ENCODE measurements at regions not wholly inside any gene's neighbourhood (a gene's known extent, or its start where the extent isn't known, plus 50 kb on each side); places are given as distances from the start of the nearest gene placed in this dataset.
"Not testable (repeated sequence)": the region's sequence is repeated elsewhere in the genome, so short reads cannot be mapped to it uniquely, and the experiment has no call there.

GRCh38 chr17:33922971-33923370, 332.1 kb upstream of the CCL2 start:
- Mint-ChIP-seq H3K27ac (no peak overlapping the region), H3K27me3 (peaks cover 22% of the 10 kb centered on the region), H3K4me3 (no peak overlapping the region), H3K9me3 (no peaks in the 10 kb centered on the region), H3K4me1 (ENCODE audit: low read depth) (no peaks in the 10 kb centered on the region), H3K36me3 (ENCODE audit: low read depth) (no peaks in the 10 kb centered on the region)
- DNase-seq, result no peak

GRCh38 chr17:33924104-33924503, 331.0 kb upstream of the CCL2 start:
- no peak for DNase-seq
- no peak overlapping the region for H3K4me3 Mint-ChIP-seq
- no peak overlapping the region for H3K27ac Mint-ChIP-seq
- H3K36me3 Mint-ChIP-seq (ENCODE audit: low read depth), result no peaks in the 10 kb centered on the region
- H3K27me3 Mint-ChIP-seq, result peaks cover 27% of the 10 kb centered on the region
- no peaks in the 10 kb centered on the region for H3K4me1 Mint-ChIP-seq (ENCODE audit: low read depth)
- no peaks in the 10 kb centered on the region for H3K9me3 Mint-ChIP-seq

- Mint-ChIP-seq H3K4me1 (ENCODE audit: low read depth) (no peaks in the 10 kb centered on the region), H3K4me3 (no peak overlapping the region), H3K27me3 (peaks cover 29% of the 10 kb centered on the region), H3K36me3 (ENCODE audit: low read depth) (no peaks in the 10 kb centered on the region), H3K27ac (no peak overlapping the region), H3K9me3 (no peaks in the 10 kb centered on the region)
- DNase-seq, result no peak
Observed at GRCh38 chr17:33925649-33926048, 329.4 kb upstream of the CCL2 start.

GRCh38 chr17:33927732-33928133, 327.4 kb upstream of the CCL2 start:
- Mint-ChIP-seq H3K4me1 (ENCODE audit: low read depth) (no peaks in the 10 kb centered on the region), H3K27ac (no peak overlapping the region), H3K9me3 (no peaks in the 10 kb centered on the region), H3K4me3 (no peak overlapping the region), H3K27me3 (peaks cover 20% of the 10 kb centered on the region), H3K36me3 (ENCODE audit: low read depth) (no peaks in the 10 kb centered on the region)
- DNase-seq, result no peak

- H3K27me3 Mint-ChIP-seq, result peaks cover 19% of the 10 kb centered on the region
- no peak for DNase-seq
Observed at GRCh38 chr17:33929181-33929724, 325.8 kb upstream of the CCL2 start.

GRCh38 chr17:33931148-33931814, 323.8 kb upstream of the CCL2 start:
- H3K27me3 Mint-ChIP-seq, result peaks cover 16% of the 10 kb centered on the region
- not testable (repeated sequence) for DNase-seq

More at GRCh38 chr17:33929181-33929724, 325.8 kb upstream of the CCL2 start:
- no peaks in the 10 kb centered on the region for H3K9me3 Mint-ChIP-seq
- H3K36me3 Mint-ChIP-seq (ENCODE audit: low read depth), result no peaks in the 10 kb centered on the region
- no peak overlapping the region for H3K4me3 Mint-ChIP-seq
- no peaks in the 10 kb centered on the region for H3K4me1 Mint-ChIP-seq (ENCODE audit: low read depth)
- no peak overlapping the region for H3K27ac Mint-ChIP-seq

GRCh38 chr17:33932996-33933395, 322.1 kb upstream of the CCL2 start:
- no peaks in the 10 kb centered on the region for H3K4me1 Mint-ChIP-seq (ENCODE audit: low read depth)
- no peaks in the 10 kb centered on the region for H3K36me3 Mint-ChIP-seq (ENCODE audit: low read depth)
- no peaks in the 10 kb centered on the region for H3K9me3 Mint-ChIP-seq
- no peak for DNase-seq
- no peak overlapping the region for H3K27ac Mint-ChIP-seq
- H3K27me3 Mint-ChIP-seq, result peaks cover 11% of the 10 kb centered on the region
- no peak overlapping the region for H3K4me3 Mint-ChIP-seq

More at GRCh38 chr17:33931148-33931814, 323.8 kb upstream of the CCL2 start:
- H3K4me1 Mint-ChIP-seq (ENCODE audit: low read depth); H3K9me3 Mint-ChIP-seq; H3K4me3 Mint-ChIP-seq; H3K27ac Mint-ChIP-seq; H3K36me3 Mint-ChIP-seq (ENCODE audit: low read depth): not testable (repeated sequence)

- Mint-ChIP-seq H3K27ac (no peak overlapping the region), H3K27me3 (peaks cover 8% of the 10 kb centered on the region), H3K4me3 (no peak overlapping the region), H3K9me3 (no peaks in the 10 kb centered on the region), H3K36me3 (ENCODE audit: low read depth) (no peaks in the 10 kb centered on the region), H3K4me1 (ENCODE audit: low read depth) (no peaks in the 10 kb centered on the region)
- no peak for DNase-seq
Observed at GRCh38 chr17:33933576-33933975, 321.5 kb upstream of the CCL2 start.

GRCh38 chr17:33934696-33935095, 320.4 kb upstream of the CCL2 start:
- H3K27me3 Mint-ChIP-seq, result no peaks in the 10 kb centered on the region
- no peak overlapping the region for H3K4me3 Mint-ChIP-seq
- no peaks in the 10 kb centered on the region for H3K9me3 Mint-ChIP-seq
- H3K36me3 Mint-ChIP-seq (ENCODE audit: low read depth), result no peaks in the 10 kb centered on the region
- no peak for DNase-seq
- no peak overlapping the region for H3K27ac Mint-ChIP-seq
- no peaks in the 10 kb centered on the region for H3K4me1 Mint-ChIP-seq (ENCODE audit: low read depth)

GRCh38 chr17:33935822-33936221, 319.3 kb upstream of the CCL2 start:
- Mint-ChIP-seq H3K4me1 (ENCODE audit: low read depth) (no peaks in the 10 kb centered on the region), H3K27ac (no peak overlapping the region), H3K4me3 (no peak overlapping the region), H3K9me3 (no peaks in the 10 kb centered on the region), H3K27me3 (no peaks in the 10 kb centered on the region), H3K36me3 (ENCODE audit: low read depth) (no peaks in the 10 kb centered on the region)
- DNase-seq, result no peak

GRCh38 chr17:33936764-33937163, 318.3 kb upstream of the CCL2 start:
- no peak for DNase-seq
- Mint-ChIP-seq H3K36me3 (ENCODE audit: low read depth) (no peaks in the 10 kb centered on the region), H3K9me3 (no peaks in the 10 kb centered on the region), H3K4me1 (ENCODE audit: low read depth) (no peaks in the 10 kb centered on the region), H3K4me3 (no peak overlapping the region), H3K27ac (no peak overlapping the region), H3K27me3 (peaks cover 4% of the 10 kb centered on the region)

- H3K36me3 Mint-ChIP-seq (ENCODE audit: low read depth), result no peaks in the 10 kb centered on the region
- H3K4me3 Mint-ChIP-seq, result no peak overlapping the region
- no peaks in the 10 kb centered on the region for H3K4me1 Mint-ChIP-seq (ENCODE audit: low read depth)
- peaks cover 7% of the 10 kb centered on the region for H3K27me3 Mint-ChIP-seq
- no peak overlapping the region for H3K27ac Mint-ChIP-seq
- H3K9me3 Mint-ChIP-seq, result no peaks in the 10 kb centered on the region
- no peak for DNase-seq
Observed at GRCh38 chr17:33939959-33940358, 315.1 kb upstream of the CCL2 start.

GRCh38 chr17:33940769-33941370, 314.2 kb upstream of the CCL2 start:
- DNase-seq, result no peak
- Mint-ChIP-seq H3K27me3 (peaks cover 9% of the 10 kb centered on the region), H3K9me3 (no peaks in the 10 kb centered on the region), H3K4me3 (no peak overlapping the region), H3K27ac (no peak overlapping the region), H3K36me3 (ENCODE audit: low read depth) (no peaks in the 10 kb centered on the region), H3K4me1 (ENCODE audit: low read depth) (no peaks in the 10 kb centered on the region)

GRCh38 chr17:33941744-33942143, 313.3 kb upstream of the CCL2 start:
- peaks cover 9% of the 10 kb centered on the region for H3K27me3 Mint-ChIP-seq
- no peaks in the 10 kb centered on the region for H3K36me3 Mint-ChIP-seq (ENCODE audit: low read depth)
- DNase-seq, result no peak
- no peak overlapping the region for H3K27ac Mint-ChIP-seq
- H3K4me1 Mint-ChIP-seq (ENCODE audit: low read depth), result no peaks in the 10 kb centered on the region
- H3K9me3 Mint-ChIP-seq, result no peaks in the 10 kb centered on the region
- H3K4me3 Mint-ChIP-seq, result no peak overlapping the region

- Mint-ChIP-seq H3K4me1 (ENCODE audit: low read depth) (no peaks in the 10 kb centered on the region), H3K4me3 (no peak overlapping the region), H3K9me3 (no peaks in the 10 kb centered on the region), H3K27ac (no peak overlapping the region), H3K36me3 (ENCODE audit: low read depth) (no peaks in the 10 kb centered on the region), H3K27me3 (peaks cover 9% of the 10 kb centered on the region)
- no peak for DNase-seq
Observed at GRCh38 chr17:33942414-33942813, 312.7 kb upstream of the CCL2 start.
